GM21528 (cell line): ENCODE measurements at regions not wholly inside any gene's neighbourhood (a gene's known extent, or its start where the extent isn't known, plus 50 kb on each side); places are given as distances from the start of the nearest gene placed in this dataset.

Source experiments
- ATAC-seq: cut with Tn5 transposase; IDR thresholded peaks from one replicate; pipeline ENCODE4 v1.9.1; 2021; ENCODE audit warnings: mild to moderate bottlenecking, moderate library complexity; ENCODE audit not compliant: unreplicated experiment, low FRiP score

DNA sequence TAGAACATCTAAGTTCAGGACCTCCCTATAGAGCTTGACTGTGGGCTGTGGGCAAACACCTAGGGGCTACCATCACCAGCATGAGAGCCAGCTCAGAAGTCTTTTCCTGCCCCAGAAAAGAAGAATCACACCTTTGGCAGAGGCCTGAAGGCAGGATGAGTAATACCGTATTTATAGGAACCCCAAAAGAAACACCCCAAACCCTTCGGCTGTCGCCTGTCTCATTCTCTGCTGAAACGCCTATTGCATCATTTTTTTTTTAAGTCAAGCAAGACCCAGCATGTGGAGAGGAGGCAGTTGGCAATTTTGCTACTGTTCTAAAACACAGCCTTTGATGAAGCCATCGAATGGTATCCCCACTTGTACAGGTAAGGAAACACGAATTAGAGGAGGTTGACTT lies 436.4 kb downstream of the TFAP2A start:
- ATAC-seq: no peak

DNA sequence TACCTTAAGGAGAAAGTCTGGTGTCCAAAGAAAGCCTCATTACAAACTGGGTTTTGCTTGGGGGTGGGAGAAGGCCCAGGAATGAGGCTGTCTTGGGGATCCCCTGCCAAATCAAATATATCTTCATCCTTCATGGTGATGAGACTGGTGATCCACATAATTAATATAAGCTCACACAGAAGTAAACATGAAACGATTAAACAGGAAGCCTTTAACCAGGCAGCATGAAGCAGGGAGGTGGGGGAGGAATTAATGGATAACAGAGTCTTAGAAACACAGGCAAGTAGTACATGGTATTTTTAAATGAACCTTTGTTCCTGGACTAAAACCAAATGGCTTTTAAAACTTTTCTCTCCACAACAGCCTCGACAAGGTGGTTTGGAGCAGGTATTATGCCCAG lies 437.5 kb downstream of the TFAP2A start:
- no peak for ATAC-seq

- ATAC-seq: no peak
Measured at GRCh38 chr6:9961646-9962045, 453.2 kb downstream of the TFAP2A start.

DNA sequence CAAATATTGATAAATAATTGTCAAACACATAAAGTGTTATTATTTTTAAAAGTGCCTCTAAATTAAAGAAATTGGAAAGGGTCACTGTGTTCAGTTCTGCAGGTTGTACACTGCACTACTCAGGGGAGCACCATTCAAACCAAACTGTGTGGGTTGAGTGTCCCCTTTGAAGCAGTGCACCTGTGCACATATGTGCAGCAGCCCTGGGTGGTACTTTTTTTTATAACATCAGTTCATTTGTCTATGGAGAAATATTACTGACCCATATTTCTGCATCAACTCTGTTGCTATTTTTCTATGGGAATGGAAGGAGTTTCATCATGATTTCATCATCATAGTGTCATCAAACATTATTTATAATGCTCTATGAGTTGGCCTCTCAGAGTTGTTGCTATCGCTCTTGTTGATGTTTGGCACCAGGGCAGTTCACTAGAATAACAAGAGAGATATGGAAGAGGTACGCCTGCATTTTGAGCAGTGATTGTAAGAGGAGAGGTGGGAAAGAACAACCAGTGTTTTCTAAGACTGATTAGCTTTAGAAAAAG lies 457.6 kb downstream of the TFAP2A start:
- no peak for ATAC-seq

GRCh38 chr6:9948678-9949077 lies 466.2 kb downstream of the TFAP2A start:
- no peak for ATAC-seq

DNA sequence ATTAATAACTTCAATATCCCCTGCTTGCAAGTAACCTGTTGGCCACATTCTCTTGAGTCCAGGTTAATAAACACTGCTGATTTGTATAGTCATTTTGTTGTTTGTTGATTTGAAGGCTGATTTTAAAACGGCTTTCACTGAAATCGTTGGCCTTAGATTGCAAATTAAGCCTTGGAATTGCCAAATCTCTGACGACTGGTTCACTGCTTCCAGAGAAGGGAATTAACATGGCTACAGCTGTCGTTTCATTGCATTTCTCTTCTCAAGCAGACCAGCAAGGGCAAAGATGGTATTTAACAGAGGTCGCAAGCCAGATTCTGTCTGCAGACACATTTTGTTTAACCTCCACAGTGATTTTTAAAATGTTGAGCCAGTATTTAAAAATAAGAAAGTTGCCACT lies 470.9 kb downstream of the TFAP2A start:
- no peak for ATAC-seq

DNA sequence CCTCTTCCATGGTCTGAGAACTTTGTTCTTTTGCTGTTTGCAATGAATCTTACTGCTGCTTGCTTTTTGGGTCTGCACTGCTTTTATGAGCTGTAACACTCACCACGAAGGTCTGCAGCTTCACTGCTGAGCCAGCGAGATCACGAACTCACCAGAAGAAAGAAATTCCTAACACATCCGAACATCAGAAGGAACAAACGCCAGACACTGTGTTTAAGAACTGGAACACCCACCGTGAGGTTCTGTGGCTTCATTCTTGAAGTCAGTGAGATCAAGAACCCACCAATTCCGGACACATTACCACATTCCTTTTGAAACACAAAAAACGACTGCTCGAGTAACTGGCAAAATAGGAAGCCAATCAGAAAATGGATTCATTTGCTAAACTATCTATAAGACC lies 471.8 kb downstream of the TFAP2A start:
- no peak for ATAC-seq

GRCh38 chr6:9942131-9942530 lies 472.7 kb downstream of the TFAP2A start:
- ATAC-seq: no peak

GRCh38 chr6:9938801-9939200 lies 476.1 kb downstream of the TFAP2A start:
- ATAC-seq: no peak

GRCh38 chr6:9937031-9937763 lies 477.7 kb downstream of the TFAP2A start:
- ATAC-seq: no peak

DNA sequence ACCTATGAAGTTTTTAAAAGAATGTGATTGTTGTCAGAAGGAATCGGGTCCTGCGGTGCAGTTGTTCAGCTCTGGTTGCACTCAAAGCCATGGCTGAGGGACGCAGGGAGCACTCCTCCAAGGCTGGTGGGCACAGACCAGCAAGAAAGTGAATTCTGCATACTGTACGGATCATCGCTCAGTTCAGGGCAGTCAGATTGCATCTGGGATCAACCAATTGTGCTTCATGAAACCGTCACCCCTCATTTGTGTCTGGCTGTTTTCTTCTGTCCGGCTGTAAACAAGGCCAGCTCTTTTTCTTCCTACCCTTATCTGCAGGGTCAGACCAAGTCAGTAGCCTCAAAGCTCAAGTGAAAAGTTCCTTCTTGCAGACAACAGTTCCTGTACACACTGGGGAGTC lies 478.3 kb downstream of the TFAP2A start:
- no peak for ATAC-seq

DNA sequence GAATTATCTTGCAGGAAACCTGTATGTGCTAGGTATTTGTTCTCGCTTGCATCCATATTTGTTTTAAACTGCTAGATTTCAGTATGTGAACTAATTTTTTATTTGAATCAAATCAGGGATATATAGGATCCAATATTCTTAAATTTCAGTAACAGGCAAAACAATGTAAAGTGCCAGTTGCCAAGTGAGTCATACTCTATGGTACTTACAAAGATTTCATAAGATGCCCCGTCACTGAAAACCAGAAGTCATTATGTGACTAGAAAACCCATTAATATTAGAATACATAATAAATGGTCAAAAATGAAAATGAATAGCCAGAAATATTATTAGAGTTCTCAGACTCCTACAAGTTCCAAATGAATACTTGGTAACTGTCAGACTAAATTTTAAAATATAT lies 481.2 kb downstream of the TFAP2A start:
- no peak for ATAC-seq

- no peak for ATAC-seq
Measured at GRCh38 chr6:9927275-9927674, 487.6 kb downstream of the TFAP2A start.

- no peak for ATAC-seq
Measured at GRCh38 chr6:9924971-9925370, 489.9 kb downstream of the TFAP2A start.

DNA sequence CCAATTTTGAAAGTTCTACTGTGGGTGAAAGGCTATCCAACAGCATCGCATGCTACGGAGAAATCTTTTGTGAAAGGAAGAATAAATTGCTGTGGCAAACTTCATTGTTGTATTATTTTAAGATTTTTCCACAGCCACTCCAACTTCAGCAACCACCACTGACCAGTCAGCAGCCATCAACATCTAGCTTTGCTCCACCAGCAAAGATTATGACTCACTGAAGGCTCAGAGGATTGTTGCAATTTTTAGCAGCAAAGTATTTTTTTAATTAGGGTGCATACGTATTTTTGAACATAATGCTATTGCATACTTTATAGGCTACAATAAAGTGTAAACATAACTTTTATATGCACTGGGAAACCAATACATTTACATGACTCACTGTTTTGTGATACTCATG lies 493.5 kb downstream of the TFAP2A start:
- no peak for ATAC-seq

GRCh38 chr6:9914951-9915350 lies 499.9 kb downstream of the TFAP2A start:
- ATAC-seq: no peak

DNA sequence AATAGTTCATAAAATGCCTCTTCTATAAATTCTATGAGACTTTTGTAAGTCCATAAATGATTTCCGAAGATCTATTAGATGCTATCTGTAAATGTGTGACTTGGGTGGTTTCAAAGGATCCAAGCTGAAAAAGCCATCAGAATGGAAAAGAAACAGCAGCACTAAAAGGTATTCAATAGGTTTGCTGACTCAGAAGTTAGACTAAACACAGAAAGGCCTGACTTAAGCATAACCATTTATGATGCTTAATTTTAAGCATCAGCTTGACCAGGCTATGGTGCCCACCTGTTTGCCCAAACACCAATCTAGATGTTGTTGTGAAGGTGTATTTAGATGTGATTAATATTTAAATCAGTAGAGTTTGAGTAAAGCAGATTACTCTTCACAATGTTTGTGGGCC lies 513.5 kb downstream of the TFAP2A start:
- ATAC-seq: no peak

DNA sequence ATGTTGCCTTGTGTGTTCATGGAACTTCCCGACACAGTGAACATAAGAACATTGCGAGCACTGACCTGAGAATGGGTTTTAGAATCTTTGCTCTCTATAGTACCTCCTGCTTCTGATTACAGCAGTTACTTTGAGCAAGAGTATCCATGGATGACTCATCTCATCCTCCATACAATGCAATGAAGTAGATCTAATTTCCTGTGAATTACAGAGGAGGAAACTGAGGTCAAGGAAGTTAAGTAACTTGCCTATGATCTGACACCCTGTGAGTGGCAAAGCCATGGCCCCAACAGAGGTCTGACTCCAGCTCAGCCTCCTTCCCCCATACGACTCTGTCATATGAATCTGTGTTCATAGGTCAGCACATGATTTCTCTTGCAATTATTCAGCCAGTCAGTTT lies 518.1 kb downstream of the TFAP2A start:
- ATAC-seq: no peak

- no peak for ATAC-seq
Measured at GRCh38 chr6:9890893-9891292, 524.0 kb downstream of the TFAP2A start.

- no peak for ATAC-seq
Measured at GRCh38 chr6:9890469-9890868, 524.4 kb downstream of the TFAP2A start.

GRCh38 chr6:9878535-9878934 lies 536.3 kb downstream of the TFAP2A start:
- ATAC-seq: no peak

GRCh38 chr6:9875605-9876353 lies 539.1 kb downstream of the TFAP2A start:
- no peak for ATAC-seq
